ENCODE measurements at regions not wholly inside any gene's neighbourhood (a gene's known extent, or its start where the extent isn't known, plus 50 kb on each side); places are given as distances from the start of the nearest gene placed in this dataset.

GRCh38 chr11:100498780-100499179 lies 188.3 kb upstream of the ARHGAP42 start:
- no peak for TF ChIP-seq ZBTB7A (IDR thresholded peaks at IDR 0.05; ENCODE audit: low read depth)
- TF ChIP-seq, protein P1, sequence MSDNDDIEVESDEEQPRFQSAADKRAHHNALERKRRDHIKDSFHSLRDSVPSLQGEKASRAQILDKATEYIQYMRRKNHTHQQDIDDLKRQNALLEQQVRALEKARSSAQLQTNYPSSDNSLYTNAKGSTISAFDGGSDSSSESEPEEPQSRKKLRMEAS (IDR thresholded peaks at IDR 0.05), result no peak
- TF ChIP-seq USF1 (IDR thresholded peaks at IDR 0.05), result no peak
- TF ChIP-seq CEBPB (IDR thresholded peaks at IDR 0.05), result no peak
- TF ChIP-seq TCF12 (IDR thresholded peaks at IDR 0.05; ENCODE audit: low read depth), result no peak
- TF ChIP-seq CREB1 (IDR thresholded peaks at IDR 0.05; ENCODE audit: low read depth), result no peak
- TF ChIP-seq YY1 (IDR thresholded peaks at IDR 0.05; ENCODE audit: low read depth), result no peak

DNA sequence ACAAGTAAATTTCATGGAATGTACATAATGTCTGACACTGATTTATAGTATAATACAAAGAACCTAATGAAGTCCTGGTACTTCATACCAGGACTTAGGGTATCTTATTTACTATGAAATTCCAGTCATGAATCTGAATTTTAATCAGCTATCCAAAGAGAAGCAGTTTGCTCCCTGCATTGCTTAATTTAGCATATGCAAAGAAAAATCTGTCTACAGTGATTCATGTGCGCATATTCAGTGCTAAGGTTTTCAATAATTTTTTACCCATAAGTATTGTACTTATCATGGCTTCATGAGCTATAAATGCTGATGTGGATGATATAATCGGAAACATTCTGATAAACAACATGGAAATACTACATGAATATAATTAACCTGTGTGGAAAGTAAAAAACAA lies 185.6 kb upstream of the ARHGAP42 start:
- TF ChIP-seq EP300 (IDR thresholded peaks at IDR 0.05; ENCODE audit: borderline replicate concordance), result no peak
- no peak for TF ChIP-seq TCF12 (IDR thresholded peaks at IDR 0.05; ENCODE audit: low read depth)
- TF ChIP-seq RAD21 (IDR thresholded peaks at IDR 0.05; ENCODE audit: low read depth), result no peak
- TF ChIP-seq CEBPB (IDR thresholded peaks at IDR 0.05), result no peak
- TF ChIP-seq TAF1 (IDR thresholded peaks at IDR 0.05; ENCODE audit: low read depth), result no peak
- no peak for TF ChIP-seq EGR1 (IDR thresholded peaks at IDR 0.05)
- no peak for TF ChIP-seq ZBTB7A (IDR thresholded peaks at IDR 0.05; ENCODE audit: low read depth)
- TF ChIP-seq YY1 (IDR thresholded peaks at IDR 0.05; ENCODE audit: low read depth), result no peak
- TF ChIP-seq FOXM1 (IDR thresholded peaks at IDR 0.05; ENCODE audit: borderline replicate concordance, low read depth), result no peak
- TF ChIP-seq, protein P2, sequence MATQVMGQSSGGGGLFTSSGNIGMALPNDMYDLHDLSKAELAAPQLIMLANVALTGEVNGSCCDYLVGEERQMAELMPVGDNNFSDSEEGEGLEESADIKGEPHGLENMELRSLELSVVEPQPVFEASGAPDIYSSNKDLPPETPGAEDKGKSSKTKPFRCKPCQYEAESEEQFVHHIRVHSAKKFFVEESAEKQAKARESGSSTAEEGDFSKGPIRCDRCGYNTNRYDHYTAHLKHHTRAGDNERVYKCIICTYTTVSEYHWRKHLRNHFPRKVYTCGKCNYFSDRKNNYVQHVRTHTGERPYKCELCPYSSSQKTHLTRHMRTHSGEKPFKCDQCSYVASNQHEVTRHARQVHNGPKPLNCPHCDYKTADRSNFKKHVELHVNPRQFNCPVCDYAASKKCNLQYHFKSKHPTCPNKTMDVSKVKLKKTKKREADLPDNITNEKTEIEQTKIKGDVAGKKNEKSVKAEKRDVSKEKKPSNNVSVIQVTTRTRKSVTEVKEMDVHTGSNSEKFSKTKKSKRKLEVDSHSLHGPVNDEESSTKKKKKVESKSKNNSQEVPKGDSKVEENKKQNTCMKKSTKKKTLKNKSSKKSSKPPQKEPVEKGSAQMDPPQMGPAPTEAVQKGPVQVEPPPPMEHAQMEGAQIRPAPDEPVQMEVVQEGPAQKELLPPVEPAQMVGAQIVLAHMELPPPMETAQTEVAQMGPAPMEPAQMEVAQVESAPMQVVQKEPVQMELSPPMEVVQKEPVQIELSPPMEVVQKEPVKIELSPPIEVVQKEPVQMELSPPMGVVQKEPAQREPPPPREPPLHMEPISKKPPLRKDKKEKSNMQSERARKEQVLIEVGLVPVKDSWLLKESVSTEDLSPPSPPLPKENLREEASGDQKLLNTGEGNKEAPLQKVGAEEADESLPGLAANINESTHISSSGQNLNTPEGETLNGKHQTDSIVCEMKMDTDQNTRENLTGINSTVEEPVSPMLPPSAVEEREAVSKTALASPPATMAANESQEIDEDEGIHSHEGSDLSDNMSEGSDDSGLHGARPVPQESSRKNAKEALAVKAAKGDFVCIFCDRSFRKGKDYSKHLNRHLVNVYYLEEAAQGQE (IDR thresholded peaks at IDR 0.05; ENCODE audit: low read depth), result no peak
- no peak for TF ChIP-seq CREB1 (IDR thresholded peaks at IDR 0.05; ENCODE audit: low read depth)
- TF ChIP-seq NFIC (IDR thresholded peaks at IDR 0.05), result no peak
- TF ChIP-seq, protein P1 (IDR thresholded peaks at IDR 0.05), result no peak
- no peak for TF ChIP-seq TEAD4 (IDR thresholded peaks at IDR 0.05)

DNA sequence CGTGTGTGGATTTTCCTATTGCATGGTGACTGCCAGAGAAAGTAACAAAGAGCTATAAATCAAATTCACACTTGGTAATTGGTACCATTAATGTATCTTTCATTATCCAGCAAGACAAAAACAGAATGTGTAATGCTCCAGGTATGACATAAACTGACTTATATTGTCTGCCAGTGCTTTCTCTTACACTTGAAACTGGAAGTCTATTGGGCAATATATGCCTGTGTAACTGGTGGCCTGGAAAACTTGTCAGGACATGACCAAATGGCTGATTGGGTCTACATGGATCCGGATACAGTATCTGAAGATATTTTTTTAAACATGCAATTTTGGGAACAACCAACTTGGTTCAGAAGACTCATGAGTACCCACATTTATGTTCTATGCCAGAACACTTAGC lies 174.6 kb upstream of the ARHGAP42 start:
- no peak for TF ChIP-seq RAD21 (IDR thresholded peaks at IDR 0.05; ENCODE audit: low read depth)
- peak; percentile 62 for TF ChIP-seq CEBPB (IDR thresholded peaks at IDR 0.05)

GRCh38 chr11:100515087-100515486 lies 172.0 kb upstream of the ARHGAP42 start:
- peak; percentile 71 for TF ChIP-seq TEAD4 (IDR thresholded peaks at IDR 0.05)
- no peak for TF ChIP-seq FOXM1 (IDR thresholded peaks at IDR 0.05; ENCODE audit: borderline replicate concordance, low read depth)

DNA sequence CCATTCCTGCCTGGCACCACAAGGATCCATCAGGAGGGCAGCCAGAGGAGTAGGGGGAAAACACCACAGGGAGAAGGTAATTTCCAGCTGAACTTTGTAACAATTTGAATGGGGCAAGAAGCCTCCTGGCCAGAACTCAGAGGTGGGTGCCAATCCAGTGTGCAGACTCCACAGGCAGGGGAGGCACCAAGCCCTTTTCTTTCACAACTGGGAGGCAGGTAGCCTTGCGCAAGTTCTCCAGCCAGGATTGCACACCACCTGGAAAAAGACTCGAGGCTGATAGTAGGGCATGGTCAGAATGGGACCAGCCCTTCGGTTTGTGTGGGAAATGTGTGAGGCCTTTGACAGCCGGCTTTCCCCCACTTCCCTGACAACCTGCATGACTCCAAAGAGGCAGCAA lies 161.9 kb upstream of the ARHGAP42 start:
- TF ChIP-seq TCF12 (IDR thresholded peaks at IDR 0.05; ENCODE audit: low read depth) (no peak), CEBPB (IDR thresholded peaks at IDR 0.05) (0 out of 2 replicates have a peak, but pooled peaks have one; percentile 11), FOXM1 (IDR thresholded peaks at IDR 0.05; ENCODE audit: borderline replicate concordance, low read depth) (no peak)

DNA sequence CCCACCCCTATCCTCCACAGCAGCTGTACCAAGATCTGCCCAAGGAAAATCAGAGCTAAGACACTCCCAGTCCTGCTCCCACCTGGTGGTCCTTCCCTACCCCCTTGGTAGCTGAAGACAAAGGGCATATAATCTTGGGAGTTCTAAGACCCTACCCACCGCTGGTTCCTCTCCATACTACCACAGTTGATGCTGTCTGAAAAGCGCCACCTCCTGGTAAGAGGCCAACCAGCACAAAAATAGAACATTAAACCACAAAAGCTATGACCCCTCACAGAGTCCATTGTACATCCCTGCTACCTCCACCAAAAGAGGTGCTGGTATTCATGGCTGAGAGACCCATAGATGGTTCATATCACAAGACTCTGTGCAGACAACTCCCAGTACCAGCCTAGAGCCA lies 161.5 kb upstream of the ARHGAP42 start:
- no peak for TF ChIP-seq CEBPB (IDR thresholded peaks at IDR 0.05)
- TF ChIP-seq USF1 (IDR thresholded peaks at IDR 0.05), result no peak
- TF ChIP-seq ZBTB7A (IDR thresholded peaks at IDR 0.05; ENCODE audit: low read depth), result no peak
- TF ChIP-seq, protein P1 (IDR thresholded peaks at IDR 0.05), result no peak
- peak; percentile 65 for TF ChIP-seq RAD21 (IDR thresholded peaks at IDR 0.05; ENCODE audit: low read depth)
- TF ChIP-seq, protein P2 (IDR thresholded peaks at IDR 0.05; ENCODE audit: low read depth), result no peak

GRCh38 chr11:100528872-100529416 lies 158.1 kb upstream of the ARHGAP42 start:
- TF ChIP-seq FOXM1 (IDR thresholded peaks at IDR 0.05; ENCODE audit: borderline replicate concordance, low read depth) (no peak), TAF1 (IDR thresholded peaks at IDR 0.05; ENCODE audit: low read depth) (no peak), TCF12 (IDR thresholded peaks at IDR 0.05; ENCODE audit: low read depth) (no peak), RAD21 (IDR thresholded peaks at IDR 0.05; ENCODE audit: low read depth) (no peak), ZBTB7A (IDR thresholded peaks at IDR 0.05; ENCODE audit: low read depth) (no peak), TEAD4 (IDR thresholded peaks at IDR 0.05) (no peak), NFIC (IDR thresholded peaks at IDR 0.05) (no peak), CEBPB (IDR thresholded peaks at IDR 0.05) (no peak), EGR1 (IDR thresholded peaks at IDR 0.05) (no peak), EP300 (IDR thresholded peaks at IDR 0.05; ENCODE audit: borderline replicate concordance) (no peak), YY1 (IDR thresholded peaks at IDR 0.05; ENCODE audit: low read depth) (no peak)
- TF ChIP-seq, protein P1 (IDR thresholded peaks at IDR 0.05), result no peak
- TF ChIP-seq, protein P2 (IDR thresholded peaks at IDR 0.05; ENCODE audit: low read depth), result no peak
